Retina (tissue), 1 donor: ENCODE measurements at regions not wholly inside any gene's neighbourhood (a gene's known extent, or its start where the extent isn't known, plus 50 kb on each side); places are given as distances from the start of the nearest gene placed in this dataset.

Source experiments
- DNase-seq: peaks from one replicate; pipeline ENCODE4 v3.0.0-alpha.2; 2016

- no peak for DNase-seq
Measured at GRCh38 chr16:85364323-85365040, 248.6 kb upstream of the GSE1 start.

DNA sequence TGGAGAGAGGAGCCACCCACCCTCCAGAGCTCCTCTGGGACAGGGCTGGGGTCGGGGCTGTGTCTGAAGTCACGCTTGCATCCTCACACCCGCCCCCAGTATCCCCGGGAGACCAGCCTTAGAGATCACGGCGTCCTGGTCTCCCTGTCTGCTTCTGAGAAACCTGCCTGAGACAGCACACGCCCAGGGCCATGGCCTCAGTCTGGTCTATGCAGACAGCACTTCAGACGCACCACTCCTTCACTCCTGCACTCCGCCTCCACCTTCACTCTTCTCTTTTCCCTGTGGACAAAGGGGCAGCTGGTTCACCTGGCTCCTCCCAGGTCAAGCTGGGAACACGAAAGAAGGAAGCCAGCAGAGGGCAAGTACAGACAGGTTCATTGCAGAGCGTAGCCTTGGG lies 248.0 kb upstream of the GSE1 start:
- DNase-seq, result no peak

GRCh38 chr16:85366031-85366763 lies 246.9 kb upstream of the GSE1 start:
- DNase-seq, result no peak

DNA sequence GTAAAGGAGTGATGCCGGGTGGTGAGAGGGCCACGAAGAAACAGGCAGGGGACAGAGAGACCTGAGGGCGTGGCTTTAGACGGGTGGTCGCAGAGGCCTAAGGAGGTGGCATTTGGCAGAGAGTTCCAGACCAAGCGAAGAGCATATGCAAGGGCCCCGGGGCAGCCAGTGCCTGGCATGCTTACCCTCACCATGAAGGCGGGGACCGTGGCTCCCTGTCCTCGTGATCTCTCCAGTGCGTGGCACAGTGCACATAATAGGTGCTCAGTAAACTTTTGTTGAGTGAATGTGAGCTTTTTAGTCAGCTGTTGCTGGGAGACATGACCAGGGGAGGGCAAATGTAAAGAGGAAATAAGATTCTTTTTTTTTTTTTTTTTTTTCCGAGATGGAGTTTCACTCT lies 245.6 kb upstream of the GSE1 start:
- DNase-seq, result no peak

DNA sequence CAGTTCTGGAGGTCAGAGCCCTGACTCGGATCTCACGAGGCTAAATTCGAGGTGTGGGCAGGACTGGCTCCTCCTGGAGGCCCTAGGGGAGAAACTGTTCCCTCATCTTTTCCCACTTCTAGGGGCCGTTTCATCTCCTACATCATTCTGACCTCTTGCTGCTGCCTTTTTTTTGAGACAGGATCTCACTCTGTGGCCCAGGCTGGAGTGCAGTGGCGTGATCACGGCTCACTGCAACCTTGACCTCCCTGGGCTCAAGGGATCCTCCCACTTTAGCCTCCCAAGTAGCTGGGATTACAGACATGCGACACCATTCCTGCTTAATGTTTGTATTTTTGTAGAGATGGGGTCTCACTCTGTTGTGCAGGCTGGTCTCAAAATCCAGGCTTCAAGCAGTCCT lies 244.1 kb upstream of the GSE1 start:
- DNase-seq, result no peak

- DNase-seq, result peak; percentile 77
Measured at GRCh38 chr16:85369741-85370528, 243.2 kb upstream of the GSE1 start.

GRCh38 chr16:85370543-85370880 lies 242.6 kb upstream of the GSE1 start:
- no peak for DNase-seq

GRCh38 chr16:85370881-85371651 lies 242.1 kb upstream of the GSE1 start:
- DNase-seq, result no peak

GRCh38 chr16:85371948-85372347 lies 241.2 kb upstream of the GSE1 start:
- no peak for DNase-seq

DNA sequence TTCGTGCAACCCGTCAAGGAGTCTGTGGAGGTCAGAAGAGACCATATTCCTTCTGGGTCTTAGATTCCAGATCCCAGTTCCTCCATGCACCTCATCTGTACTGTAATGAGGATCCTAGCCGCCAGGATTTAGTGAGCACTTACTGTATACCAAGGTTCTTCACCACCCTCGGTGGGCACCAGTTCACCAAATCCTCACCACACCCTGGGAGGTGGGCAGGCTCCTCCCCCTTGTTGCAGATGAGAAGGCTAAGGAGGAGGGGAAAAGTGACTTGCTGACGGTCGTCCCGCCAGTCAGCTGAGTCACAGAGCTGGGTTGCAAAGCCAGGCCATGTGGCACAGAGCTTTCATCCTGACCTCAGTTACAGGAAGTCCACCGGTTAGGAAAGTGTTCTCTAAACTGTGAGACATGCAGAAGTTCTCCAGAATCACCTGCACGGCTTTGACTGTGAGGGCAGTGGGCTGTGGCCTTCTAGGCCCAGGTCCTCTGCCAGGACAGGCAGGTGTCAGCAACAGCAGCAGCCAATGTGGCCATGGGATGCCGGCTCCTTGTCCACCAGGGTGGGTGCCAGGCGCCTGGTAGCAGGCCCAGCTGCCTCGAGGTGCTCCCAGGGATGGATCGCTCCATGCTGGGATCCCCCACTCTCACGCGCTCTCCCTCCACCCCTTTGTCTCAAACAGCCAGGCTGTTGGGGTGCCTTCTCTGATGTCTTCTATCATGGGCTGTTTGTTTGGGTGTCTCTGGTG lies 240.3 kb upstream of the GSE1 start:
- no peak for DNase-seq

DNA sequence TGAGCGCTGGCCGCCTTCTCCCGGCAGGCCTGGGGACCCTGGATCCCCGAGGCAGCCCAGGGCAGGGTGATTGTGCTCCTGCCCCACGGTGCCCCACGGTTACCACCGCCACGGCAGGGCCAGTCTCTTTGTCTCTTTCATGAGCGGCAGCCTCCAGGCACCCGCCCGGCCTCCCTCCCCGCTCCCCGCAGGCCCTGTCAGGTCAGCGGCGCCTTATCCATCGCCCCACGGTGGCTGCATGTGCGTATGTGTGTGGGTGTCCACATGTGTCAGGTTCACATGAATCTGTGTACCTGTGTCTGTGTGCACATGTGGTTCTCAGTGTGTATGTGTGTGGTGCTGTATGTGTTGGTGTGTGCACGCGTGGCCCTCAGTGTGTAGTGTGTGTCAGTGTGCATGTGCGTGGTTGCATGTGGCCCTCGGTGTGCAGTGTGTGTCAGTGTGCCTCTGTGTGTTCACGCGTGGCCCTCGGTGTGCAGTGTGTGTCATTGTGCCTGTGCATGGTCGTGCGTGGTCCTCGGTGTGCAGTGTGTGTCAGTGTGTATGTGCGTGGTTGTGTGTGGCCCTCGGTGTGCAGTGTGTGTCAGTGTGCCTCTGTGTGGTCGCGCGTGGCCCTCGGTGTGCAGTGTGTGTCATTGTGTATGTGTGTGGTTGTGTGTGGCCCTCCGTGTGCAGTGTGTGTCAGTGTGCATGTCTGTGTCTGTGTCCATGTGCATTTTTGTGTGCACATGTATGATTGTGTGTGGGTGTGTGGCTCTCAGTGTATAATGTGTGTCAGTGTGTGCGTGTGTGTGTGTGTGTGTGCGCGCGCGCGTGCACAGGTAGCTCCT lies 239.2 kb upstream of the GSE1 start:
- no peak for DNase-seq

GRCh38 chr16:85374571-85374872 lies 238.6 kb upstream of the GSE1 start:
- no peak for DNase-seq

DNA sequence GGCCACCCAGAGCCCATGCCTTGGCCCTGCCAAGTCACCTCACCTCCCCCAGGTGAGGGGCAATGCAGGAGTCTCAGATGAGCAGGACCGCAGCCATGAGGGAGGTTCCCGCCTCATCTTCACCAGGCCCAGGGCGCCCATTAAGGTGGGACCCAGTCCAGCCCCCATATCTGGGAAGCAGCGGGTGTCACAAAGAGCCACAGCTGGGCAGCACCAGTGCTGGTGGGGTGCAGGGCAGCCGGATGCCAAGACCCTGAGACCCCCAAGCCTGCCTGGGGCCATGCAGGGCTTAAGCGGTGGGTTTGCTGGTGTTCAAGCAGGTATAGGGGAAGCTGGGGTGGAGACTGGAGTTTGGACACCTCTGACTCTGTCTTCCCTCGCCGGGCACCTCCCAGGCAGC lies 237.8 kb upstream of the GSE1 start:
- no peak for DNase-seq

DNA sequence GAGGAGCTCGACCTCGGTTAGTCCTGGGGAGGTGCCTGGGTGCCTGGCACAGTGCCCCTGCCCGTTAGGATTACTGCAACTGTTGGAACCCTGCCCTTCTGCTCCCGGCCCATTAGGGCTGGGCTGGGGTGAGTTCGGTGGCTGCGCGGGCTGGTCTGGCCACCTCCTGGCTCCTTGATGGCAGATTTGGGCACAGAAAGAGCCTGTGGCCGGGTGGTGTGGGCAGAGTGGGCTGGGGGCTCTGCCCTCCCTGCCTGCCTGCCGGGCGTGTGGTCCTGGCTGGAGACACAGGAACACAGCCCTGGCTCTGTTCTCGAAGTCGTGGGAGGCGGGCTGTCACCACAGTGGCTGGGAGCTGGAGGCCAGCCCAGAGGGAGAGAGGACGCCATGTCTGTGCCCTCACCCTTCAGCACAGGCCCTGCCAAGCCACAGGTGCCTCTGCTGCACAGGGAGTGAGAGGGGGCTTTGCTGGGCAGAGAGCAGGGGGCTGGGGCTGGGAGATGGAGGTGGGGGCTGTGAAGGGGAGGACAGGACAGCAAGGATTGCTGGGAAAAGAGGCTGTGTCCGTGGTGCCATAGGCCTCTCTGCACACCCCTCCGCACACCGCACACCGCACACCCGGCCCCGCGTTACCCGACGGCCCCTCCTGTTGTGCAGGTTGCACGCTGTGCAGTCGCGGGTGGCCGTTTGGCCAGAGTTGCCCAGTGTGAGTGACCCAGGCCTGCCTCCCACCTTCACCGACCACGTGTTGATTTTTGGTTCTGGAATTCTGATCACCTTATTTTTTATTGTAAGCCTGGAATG lies 236.6 kb upstream of the GSE1 start:
- DNase-seq, result no peak

DNA sequence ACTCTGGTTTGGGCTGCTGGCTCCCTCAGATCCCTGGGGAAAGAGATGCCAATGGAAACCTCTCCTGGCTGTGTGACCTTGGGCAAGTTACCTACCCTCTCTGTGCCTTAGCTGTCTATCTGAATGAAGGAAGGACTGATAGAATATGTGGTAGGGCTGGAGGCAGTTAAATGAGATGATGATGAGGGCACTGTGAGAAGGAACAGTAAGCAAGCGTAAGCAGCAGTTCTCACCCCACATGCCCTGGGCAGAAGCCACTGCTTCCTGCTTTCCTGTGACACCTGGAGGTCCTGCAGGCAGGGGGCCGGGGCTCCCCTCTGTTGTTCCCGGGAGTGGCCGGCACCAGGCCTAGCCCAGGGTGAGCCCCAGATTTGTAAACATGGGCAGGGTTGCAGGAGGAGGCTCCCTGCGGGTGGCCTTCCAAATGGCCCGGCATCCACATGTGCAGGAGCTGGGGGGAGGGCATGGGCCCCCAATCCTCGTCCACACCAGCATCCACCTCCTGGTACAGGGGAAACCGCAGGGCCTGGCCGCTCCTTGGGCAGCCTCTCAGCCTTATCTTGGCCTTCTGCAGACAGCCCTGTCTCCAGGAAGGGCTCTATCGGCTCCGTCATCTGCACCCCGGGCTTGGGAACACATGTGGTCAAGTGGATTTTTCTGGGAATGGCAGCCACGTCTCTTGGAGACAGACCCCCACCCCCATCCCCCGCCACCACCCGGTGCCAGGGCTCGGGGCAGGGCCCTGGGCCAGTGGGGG lies 235.6 kb upstream of the GSE1 start:
- DNase-seq, result no peak

DNA sequence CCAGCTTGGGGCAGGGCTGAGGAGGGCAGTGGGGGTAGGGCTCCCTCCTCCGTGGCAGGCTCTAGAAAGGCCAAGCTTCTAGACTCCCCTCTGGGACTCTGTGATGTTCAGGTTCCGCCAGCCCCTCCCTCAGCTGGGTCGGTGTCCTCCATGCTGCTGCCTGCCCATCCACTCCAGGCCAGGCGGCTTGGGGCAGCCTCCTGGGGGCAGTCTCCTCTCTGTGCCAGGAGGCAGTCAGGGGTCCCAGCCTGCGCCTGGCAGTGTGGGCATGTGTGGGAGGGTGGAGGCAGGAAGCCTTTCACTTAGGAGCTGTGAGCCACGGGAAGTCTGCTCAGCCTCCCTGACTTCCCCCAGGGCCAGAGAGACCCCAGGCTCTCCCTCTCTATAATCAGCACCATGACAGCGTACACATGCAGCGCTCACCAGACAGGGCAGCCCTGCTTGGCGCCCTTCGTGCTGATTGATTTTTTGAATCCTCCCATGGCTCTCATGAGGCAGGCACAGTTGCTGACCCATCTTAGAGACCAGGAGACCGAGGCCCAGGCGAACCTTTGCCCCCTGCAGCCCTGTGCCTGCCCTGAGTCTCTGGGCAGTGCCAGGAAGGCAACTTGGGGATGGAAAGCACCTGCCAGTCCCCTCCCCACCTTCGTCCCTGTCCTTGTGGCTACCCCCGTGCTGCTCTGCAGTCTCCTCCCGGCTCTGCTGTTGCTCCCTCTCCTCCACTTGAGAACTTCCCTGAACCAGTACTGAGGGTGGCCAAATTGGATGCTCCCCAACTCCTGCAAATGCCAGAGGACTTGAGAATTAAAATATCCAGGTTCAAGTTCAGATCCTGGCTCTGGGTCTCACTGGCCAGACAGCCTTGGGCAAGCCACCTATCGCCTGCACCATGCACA lies 234.7 kb upstream of the GSE1 start:
- no peak for DNase-seq

GRCh38 chr16:85379041-85380001 lies 233.8 kb upstream of the GSE1 start:
- no peak for DNase-seq

GRCh38 chr16:85380002-85380395 lies 233.1 kb upstream of the GSE1 start:
- DNase-seq, result no peak
